Psoas muscle (tissue), 7 donors: ENCODE measurements at regions not wholly inside any gene's neighbourhood (a gene's known extent, or its start where the extent isn't known, plus 50 kb on each side); places are given as distances from the start of the nearest gene placed in this dataset.

ENCODE experiments used
- ATAC-seq, 4 donors: fragments of 200-7000 bp; cut with Tn5 transposase; one replicate each; pipeline ENCODE4 v1.9.1; 2020; ENCODE audit warnings: moderate library complexity in 3 of 4, mild to moderate bottlenecking in 2 of 4
- DNase-seq, 2 donors: peaks; one replicate each; pipeline ENCODE4 v3.0.0-alpha.2; 2020
- H3K27ac ChIP-seq: fragments of 200-600 bp; one replicate; pipeline ENCODE4 v1.8.0; 2022
- H3K27me3 ChIP-seq, 3 donors: fragments of 200-600 bp in 1 of 3; one replicate each; pipeline versions ENCODE4 v1.6.1 to v1.8.0; 2013 to 2022; ENCODE audit warnings: low read length in 2 of 3, mild to moderate bottlenecking in 2 of 3, moderate library complexity in 1 of 3; ENCODE audit not compliant: insufficient read depth in 3 of 3
- H3K36me3 ChIP-seq, 2 donors: fragments of 200-600 bp in 1 of 2; one replicate each; pipeline versions ENCODE4 v1.6.1 to v1.8.0; 2013 to 2022; ENCODE audit warnings: low read depth in 1 of 2, mild to moderate bottlenecking in 1 of 2, moderate library complexity in 1 of 2; ENCODE audit not compliant: insufficient read depth in 1 of 2
- H3K4me1 ChIP-seq: fragments of 200-600 bp; one replicate; pipeline ENCODE4 v1.8.0; 2022
- H3K4me3 ChIP-seq: fragments of 200-600 bp; one replicate; pipeline ENCODE4 v1.8.0; 2022; ENCODE audit warnings: mild to moderate bottlenecking
- H3K9me3 ChIP-seq: fragments of 200-600 bp; one replicate; pipeline ENCODE4 v1.8.0; 2022
- WGBS, 3 donors: extraction: QIAGEN DNeasy Blood & Tissue Kit; methylation state at CpG; one replicate each; pipeline versions ENCODE4 v1.1.6 to v1.1.7; 2013; 5-methylcytosine and 5-hydroxymethylcytosine counted together
- intact Hi-C, 2 donors: fragments of 100-400 bp; cut with DNase I; formaldehyde crosslinking; loops; one replicate each; pipeline versions ENCODE4 v1.11.0 to v1.14.2; 2022
- TF ChIP-seq, protein P1 (sequence below): fragments of 200-600 bp; IDR thresholded peaks from one replicate; pipeline ENCODE4 v1.8.0; 2022; ENCODE audit warnings: antibody characterized with exemption
- donor health status: healthy with polysubstance abuse.
- donor health status: DM: no; HTN: no; CAD: no; lungs with moderate emphysema.
- donor health status: Bipolar disorder and iron deficiency.
- donor health status: healthy.
- donor health status: DM: yes; HTN: yes; CAD: no.
- donor health status: DM: no; HTN: no; CAD: no.
- donor health status: DM: yes; HTN: yes; CAD: no.

DNA sequence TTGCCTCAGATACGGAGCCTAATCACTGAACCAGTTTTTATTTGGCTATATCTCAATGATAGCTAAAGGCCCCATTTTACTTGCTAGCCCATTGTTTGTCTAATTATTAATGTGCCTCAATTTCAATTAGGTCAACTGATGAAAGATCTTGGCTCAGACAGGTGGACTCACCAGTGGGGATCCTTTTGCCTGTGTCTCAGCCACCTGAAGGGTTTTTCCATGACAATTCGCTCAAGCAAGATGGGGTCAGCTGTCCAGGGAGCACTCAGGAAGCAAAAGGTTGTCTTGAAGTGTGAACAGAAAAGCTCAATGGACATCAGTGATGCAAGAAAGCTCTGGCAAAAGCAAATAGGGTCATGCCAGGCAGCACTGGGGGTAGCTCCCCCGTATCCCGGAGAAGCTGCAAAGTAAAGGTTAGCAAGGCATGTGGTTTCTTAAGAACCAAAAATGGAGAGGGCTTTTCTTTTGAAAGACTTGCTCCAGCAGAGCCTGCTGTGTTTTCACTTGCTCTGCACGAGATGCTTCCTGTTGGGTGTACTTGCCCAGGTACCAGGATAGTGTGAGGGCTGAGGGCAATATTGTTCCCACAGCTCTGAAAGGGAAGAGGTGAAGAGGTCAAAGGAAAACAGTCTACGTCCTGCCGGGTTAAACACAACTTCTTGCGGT, 541.2 kb upstream of the CDH5 start:
- DNase-seq (no peak), ATAC-seq (no peak)
- Histone ChIP-seq H3K27me3 (no peaks in the 10 kb centered on the region), H3K4me1 (no peaks in the 10 kb centered on the region), H3K27ac (no peak overlapping the region), H3K4me3 (no peak overlapping the region), H3K36me3 (no peaks in the 10 kb centered on the region), H3K9me3 (no peaks in the 10 kb centered on the region)
- TF ChIP-seq, protein P1, sequence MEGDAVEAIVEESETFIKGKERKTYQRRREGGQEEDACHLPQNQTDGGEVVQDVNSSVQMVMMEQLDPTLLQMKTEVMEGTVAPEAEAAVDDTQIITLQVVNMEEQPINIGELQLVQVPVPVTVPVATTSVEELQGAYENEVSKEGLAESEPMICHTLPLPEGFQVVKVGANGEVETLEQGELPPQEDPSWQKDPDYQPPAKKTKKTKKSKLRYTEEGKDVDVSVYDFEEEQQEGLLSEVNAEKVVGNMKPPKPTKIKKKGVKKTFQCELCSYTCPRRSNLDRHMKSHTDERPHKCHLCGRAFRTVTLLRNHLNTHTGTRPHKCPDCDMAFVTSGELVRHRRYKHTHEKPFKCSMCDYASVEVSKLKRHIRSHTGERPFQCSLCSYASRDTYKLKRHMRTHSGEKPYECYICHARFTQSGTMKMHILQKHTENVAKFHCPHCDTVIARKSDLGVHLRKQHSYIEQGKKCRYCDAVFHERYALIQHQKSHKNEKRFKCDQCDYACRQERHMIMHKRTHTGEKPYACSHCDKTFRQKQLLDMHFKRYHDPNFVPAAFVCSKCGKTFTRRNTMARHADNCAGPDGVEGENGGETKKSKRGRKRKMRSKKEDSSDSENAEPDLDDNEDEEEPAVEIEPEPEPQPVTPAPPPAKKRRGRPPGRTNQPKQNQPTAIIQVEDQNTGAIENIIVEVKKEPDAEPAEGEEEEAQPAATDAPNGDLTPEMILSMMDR: no peak
- intact Hi-C loops: no loop called here
- WGBS, 3 donors: 78 to 85% (median 81%) methylated on average over 8 of the region's 8 CpGs

DNA sequence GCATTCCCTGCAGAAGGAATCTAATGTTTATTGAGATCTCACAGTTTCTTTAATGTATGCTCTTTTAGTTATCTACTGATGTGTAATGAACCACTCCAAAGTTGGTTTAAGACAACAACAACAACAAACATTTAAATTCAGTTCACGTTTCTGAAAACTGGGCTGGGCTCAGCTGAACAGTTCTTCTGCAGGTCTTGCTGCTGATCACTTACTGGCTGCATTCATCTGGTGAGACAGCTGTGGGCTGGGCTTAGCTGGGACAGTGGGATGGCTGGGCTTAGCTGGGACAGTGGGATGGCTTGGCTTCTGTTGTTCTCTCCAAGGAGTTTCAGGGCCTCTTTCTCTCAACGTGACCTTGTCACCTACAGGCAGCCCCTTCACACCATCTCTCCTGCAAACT, 544.3 kb upstream of the CDH5 start:
- Histone ChIP-seq H3K4me3 (no peak overlapping the region), H3K9me3 (no peaks in the 10 kb centered on the region), H3K27me3 (no peaks in the 10 kb centered on the region), H3K4me1 (no peaks in the 10 kb centered on the region), H3K27ac (no peak overlapping the region), H3K36me3 (no peaks in the 10 kb centered on the region)
- intact Hi-C loops: no loop called here
- WGBS, 3 donors: 89 to 99% (median 96%) methylated on average over 2 of the region's 2 CpGs
- TF ChIP-seq, protein P1: no peak
- ATAC-seq (no peak), DNase-seq (no peak)

DNA sequence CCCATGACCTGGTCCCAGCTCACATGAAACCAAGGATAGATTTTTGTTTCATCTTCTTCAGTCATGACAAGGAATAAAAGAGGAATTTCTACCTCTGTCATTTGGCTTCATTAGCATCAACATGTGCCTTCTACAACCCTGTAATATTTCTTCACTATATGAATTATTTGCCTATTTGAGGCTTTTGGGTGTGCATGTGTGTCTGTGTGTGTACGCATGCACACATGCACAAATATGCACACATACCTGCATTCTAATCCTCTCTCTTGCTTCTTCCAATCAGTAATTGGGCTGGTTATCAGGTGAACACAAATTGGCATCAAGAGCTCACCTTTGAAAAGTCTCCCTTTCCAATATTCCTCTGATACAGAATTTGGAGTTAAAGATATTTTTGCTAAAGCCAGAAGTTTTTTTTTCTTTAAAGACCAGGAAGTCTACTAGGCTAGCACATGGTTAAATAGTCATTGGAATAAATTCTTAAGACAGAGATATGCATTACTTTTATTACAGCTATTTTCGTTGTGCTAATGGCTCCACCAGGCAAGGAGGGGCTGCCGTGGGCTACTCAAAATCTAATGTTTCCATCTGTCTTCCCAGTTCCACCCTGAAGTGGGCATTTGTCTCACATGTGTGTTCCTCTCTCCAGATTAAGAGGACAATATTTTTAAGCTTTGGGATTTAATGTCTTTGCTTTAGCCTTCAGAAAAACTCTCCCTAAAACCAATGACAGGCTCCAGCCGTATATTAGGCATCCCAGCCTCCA, 547.2 kb upstream of the CDH5 start:
- 48 to 50% (median 49%) methylated on average over 4 of the region's 4 CpGs for WGBS, 3 donors
- Histone ChIP-seq H3K9me3 (no peaks in the 10 kb centered on the region), H3K36me3 (no peaks in the 10 kb centered on the region), H3K27ac (no peak overlapping the region), H3K4me3 (no peak overlapping the region), H3K27me3 (peaks cover 0 to 3% (median 0%) of the 10 kb centered on the region in 3 donors), H3K4me1 (no peaks in the 10 kb centered on the region)
- intact Hi-C loops: no loop called here
- DNase-seq: no peak
- TF ChIP-seq, protein P1: no peak
- no peak for ATAC-seq

DNA sequence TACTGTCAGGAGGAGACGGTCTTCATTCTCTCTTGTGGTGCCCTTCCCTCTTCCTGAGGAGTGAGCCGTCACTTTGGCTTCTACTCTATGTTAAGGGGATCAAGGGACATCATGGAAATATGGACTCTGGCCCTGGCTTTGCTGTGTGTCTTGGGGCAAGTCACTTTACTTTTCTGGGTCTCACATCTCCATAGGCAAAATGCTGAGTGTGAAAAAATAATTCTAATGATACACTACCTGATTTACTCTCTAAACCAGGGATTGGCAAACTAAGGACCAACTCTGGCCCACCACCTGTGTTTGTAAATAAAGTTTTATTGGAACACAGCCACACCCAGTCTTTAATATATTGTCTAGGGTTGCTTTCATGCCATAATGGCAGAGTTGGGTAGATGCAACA, 548.7 kb upstream of the CDH5 start:
- DNase-seq: no peak
- TF ChIP-seq, protein P1: no peak
- Histone ChIP-seq H3K36me3 (no peaks in the 10 kb centered on the region), H3K4me1 (no peaks in the 10 kb centered on the region), H3K4me3 (no peak overlapping the region), H3K27ac (no peak overlapping the region), H3K9me3 (no peaks in the 10 kb centered on the region), H3K27me3 (peaks cover 0 to 3% (median 0%) of the 10 kb centered on the region in 3 donors)
- intact Hi-C loops: no loop called here
- ATAC-seq: no peak
- 90 to 96% (median 91%) methylated on average over 2 of the region's 2 CpGs for WGBS, 3 donors
